ENCODE measurements at regions not wholly inside any gene's neighbourhood (a gene's known extent, or its start where the extent isn't known, plus 50 kb on each side); places are given as distances from the start of the nearest gene placed in this dataset.

GRCh38 chr3:66144568-66145407 is 76.0 kb upstream of the SLC25A26 start:
- Histone ChIP-seq H3K4me3 (ENCODE audit: low read depth in 1 of 2, low read length in 2 of 2) (no peak overlapping the region), H3K9me3 (ENCODE audit: low read length) (no peaks in the 10 kb centered on the region)

GRCh38 chr3:66142079-66142478 is 78.7 kb upstream of the SLC25A26 start:
- H3K36me3 ChIP-seq (ENCODE audit: insufficient read depth, low read length) = no peaks in the 10 kb centered on the region
- H3K4me3 ChIP-seq (ENCODE audit: low read depth in 1 of 2, low read length in 2 of 2) = no peak overlapping the region
- no peaks in the 10 kb centered on the region for H3K4me1 ChIP-seq (ENCODE audit: insufficient read depth, low read length)
- no peaks in the 10 kb centered on the region for H3K9me3 ChIP-seq (ENCODE audit: low read length)
- H3K27ac ChIP-seq (ENCODE audit: low read depth, low read length) = no peak overlapping the region
- no peak overlapping the region for H3K9ac ChIP-seq (ENCODE audit: low read length)
- H3K27me3 ChIP-seq (ENCODE audit: control insufficient read depth in 1 of 2, insufficient read depth in 2 of 2, low read length in 2 of 2) = no peaks in the 10 kb centered on the region

More at GRCh38 chr3:66144568-66145407, 76.0 kb upstream of the SLC25A26 start:
- no peaks in the 10 kb centered on the region for H3K27me3 ChIP-seq (ENCODE audit: control insufficient read depth in 1 of 2, insufficient read depth in 2 of 2, low read length in 2 of 2)
- H3K4me1 ChIP-seq (ENCODE audit: insufficient read depth, low read length) = no peaks in the 10 kb centered on the region
- no peak overlapping the region for H3K9ac ChIP-seq (ENCODE audit: low read length)
- H3K27ac ChIP-seq (ENCODE audit: low read depth, low read length) = no peak overlapping the region
- H3K36me3 ChIP-seq (ENCODE audit: insufficient read depth, low read length) = no peaks in the 10 kb centered on the region

GRCh38 chr3:66140743-66141372 is 79.9 kb upstream of the SLC25A26 start:
- no peak overlapping the region for H3K27ac ChIP-seq (ENCODE audit: low read depth, low read length)

GRCh38 chr3:66140106-66140505 is 80.7 kb upstream of the SLC25A26 start:
- Histone ChIP-seq H3K27me3 (ENCODE audit: control insufficient read depth in 1 of 2, insufficient read depth in 2 of 2, low read length in 2 of 2) (no peaks in the 10 kb centered on the region), H3K4me1 (ENCODE audit: insufficient read depth, low read length) (no peaks in the 10 kb centered on the region), H3K36me3 (ENCODE audit: insufficient read depth, low read length) (no peaks in the 10 kb centered on the region), H3K9me3 (ENCODE audit: low read length) (no peaks in the 10 kb centered on the region), H3K9ac (ENCODE audit: low read length) (no peak overlapping the region), H3K27ac (ENCODE audit: low read depth, low read length) (no peak overlapping the region), H3K4me3 (ENCODE audit: low read depth in 1 of 2, low read length in 2 of 2) (no peak overlapping the region)

More at GRCh38 chr3:66140743-66141372, 79.9 kb upstream of the SLC25A26 start:
- Histone ChIP-seq H3K27me3 (ENCODE audit: control insufficient read depth in 1 of 2, insufficient read depth in 2 of 2, low read length in 2 of 2) (no peaks in the 10 kb centered on the region), H3K9ac (ENCODE audit: low read length) (no peak overlapping the region), H3K36me3 (ENCODE audit: insufficient read depth, low read length) (no peaks in the 10 kb centered on the region), H3K4me3 (ENCODE audit: low read depth in 1 of 2, low read length in 2 of 2) (no peak overlapping the region), H3K4me1 (ENCODE audit: insufficient read depth, low read length) (no peaks in the 10 kb centered on the region), H3K9me3 (ENCODE audit: low read length) (no peaks in the 10 kb centered on the region)

- Histone ChIP-seq H3K27me3 (ENCODE audit: control insufficient read depth in 1 of 2, insufficient read depth in 2 of 2, low read length in 2 of 2) (no peaks in the 10 kb centered on the region), H3K4me3 (ENCODE audit: low read depth in 1 of 2, low read length in 2 of 2) (no peak overlapping the region), H3K9ac (ENCODE audit: low read length) (no peak overlapping the region), H3K36me3 (ENCODE audit: insufficient read depth, low read length) (no peaks in the 10 kb centered on the region), H3K9me3 (ENCODE audit: low read length) (no peaks in the 10 kb centered on the region), H3K4me1 (ENCODE audit: insufficient read depth, low read length) (no peaks in the 10 kb centered on the region), H3K27ac (ENCODE audit: low read depth, low read length) (no peak overlapping the region)
Measured at GRCh38 chr3:66139415-66139814, 81.4 kb upstream of the SLC25A26 start.

- H3K4me3 ChIP-seq (ENCODE audit: low read depth in 1 of 2, low read length in 2 of 2) = no peak overlapping the region
- no peak overlapping the region for H3K27ac ChIP-seq (ENCODE audit: low read depth, low read length)
- H3K36me3 ChIP-seq (ENCODE audit: insufficient read depth, low read length) = no peaks in the 10 kb centered on the region
- no peak overlapping the region for H3K9ac ChIP-seq (ENCODE audit: low read length)
- no peaks in the 10 kb centered on the region for H3K27me3 ChIP-seq (ENCODE audit: control insufficient read depth in 1 of 2, insufficient read depth in 2 of 2, low read length in 2 of 2)
- no peaks in the 10 kb centered on the region for H3K9me3 ChIP-seq (ENCODE audit: low read length)
- H3K4me1 ChIP-seq (ENCODE audit: insufficient read depth, low read length) = no peaks in the 10 kb centered on the region
Measured at GRCh38 chr3:66138336-66139313, 82.2 kb upstream of the SLC25A26 start.

GRCh38 chr3:66136597-66136996 is 84.2 kb upstream of the SLC25A26 start:
- Histone ChIP-seq H3K4me3 (ENCODE audit: low read depth in 1 of 2, low read length in 2 of 2) (no peak overlapping the region), H3K27me3 (ENCODE audit: control insufficient read depth in 1 of 2, insufficient read depth in 2 of 2, low read length in 2 of 2) (no peaks in the 10 kb centered on the region), H3K9ac (ENCODE audit: low read length) (no peak overlapping the region), H3K27ac (ENCODE audit: low read depth, low read length) (no peak overlapping the region), H3K4me1 (ENCODE audit: insufficient read depth, low read length) (no peaks in the 10 kb centered on the region), H3K9me3 (ENCODE audit: low read length) (no peaks in the 10 kb centered on the region), H3K36me3 (ENCODE audit: insufficient read depth, low read length) (no peaks in the 10 kb centered on the region)

- no peaks in the 10 kb centered on the region for H3K36me3 ChIP-seq (ENCODE audit: insufficient read depth, low read length)
- no peak overlapping the region for H3K4me3 ChIP-seq (ENCODE audit: low read depth in 1 of 2, low read length in 2 of 2)
- H3K27me3 ChIP-seq (ENCODE audit: control insufficient read depth in 1 of 2, insufficient read depth in 2 of 2, low read length in 2 of 2) = no peaks in the 10 kb centered on the region
- H3K4me1 ChIP-seq (ENCODE audit: insufficient read depth, low read length) = no peaks in the 10 kb centered on the region
- no peak overlapping the region for H3K27ac ChIP-seq (ENCODE audit: low read depth, low read length)
- no peaks in the 10 kb centered on the region for H3K9me3 ChIP-seq (ENCODE audit: low read length)
- H3K9ac ChIP-seq (ENCODE audit: low read length) = no peak overlapping the region
Measured at GRCh38 chr3:66133853-66134445, 86.9 kb upstream of the SLC25A26 start.

- no peak overlapping the region for H3K9ac ChIP-seq (ENCODE audit: low read length)
- no peaks in the 10 kb centered on the region for H3K9me3 ChIP-seq (ENCODE audit: low read length)
- H3K36me3 ChIP-seq (ENCODE audit: insufficient read depth, low read length) = no peaks in the 10 kb centered on the region
- no peak overlapping the region for H3K4me3 ChIP-seq (ENCODE audit: low read depth in 1 of 2, low read length in 2 of 2)
- no peak overlapping the region for H3K27ac ChIP-seq (ENCODE audit: low read depth, low read length)
- H3K4me1 ChIP-seq (ENCODE audit: insufficient read depth, low read length) = no peaks in the 10 kb centered on the region
- H3K27me3 ChIP-seq (ENCODE audit: control insufficient read depth in 1 of 2, insufficient read depth in 2 of 2, low read length in 2 of 2) = no peaks in the 10 kb centered on the region
Measured at GRCh38 chr3:66133050-66133757, 87.6 kb upstream of the SLC25A26 start.

GRCh38 chr3:66128623-66129022 is 89.9 kb upstream of the MAGI1 start:
- Histone ChIP-seq H3K9me3 (ENCODE audit: low read length) (no peaks in the 10 kb centered on the region), H3K27ac (ENCODE audit: low read depth, low read length) (no peak overlapping the region), H3K4me1 (ENCODE audit: insufficient read depth, low read length) (no peaks in the 10 kb centered on the region), H3K27me3 (ENCODE audit: control insufficient read depth in 1 of 2, insufficient read depth in 2 of 2, low read length in 2 of 2) (no peaks in the 10 kb centered on the region), H3K9ac (ENCODE audit: low read length) (no peak overlapping the region), H3K4me3 (ENCODE audit: low read depth in 1 of 2, low read length in 2 of 2) (no peak overlapping the region), H3K36me3 (ENCODE audit: insufficient read depth, low read length) (no peaks in the 10 kb centered on the region)

All from muscle layer of colon (tissue), 2 donors.